ENCODE measurements at regions not wholly inside any gene's neighbourhood (a gene's known extent, or its start where the extent isn't known, plus 50 kb on each side); places are given as distances from the start of the nearest gene placed in this dataset.

- Histone ChIP-seq H4K8ac (ENCODE audit: low read length) (no peak overlapping the region), H2BK15ac (ENCODE audit: low read depth, poor library complexity, severe bottlenecking) (no peak overlapping the region), H2AFZ (ENCODE audit: low read depth, low read length) (no peak overlapping the region), H3K9ac (ENCODE audit: low read length) (no peak overlapping the region), H3K36me3 (ENCODE audit: control insufficient read depth in 1 of 2, insufficient read depth in 2 of 2, low read depth in 1 of 2, low read length in 2 of 2) (no peaks in the 10 kb centered on the region), H4K91ac (ENCODE audit: low read length) (peak overlapping the region; percentile 35), H3K4me3 (ENCODE audit: insufficient read depth in 1 of 2, low read depth in 1 of 2, low read length in 2 of 2) (no peak overlapping the region), H2BK5ac (ENCODE audit: low read depth, low read length, poor library complexity, severe bottlenecking) (no peak overlapping the region), H3K4me2 (ENCODE audit: low read length, poor library complexity, severe bottlenecking) (no peak overlapping the region), H3K18ac (ENCODE audit: low read depth in 1 of 2, low read length in 2 of 2) (no peak overlapping the region), H3K4me1 (ENCODE audit: control insufficient read depth, insufficient read depth, low read depth, low read length) (no peaks in the 10 kb centered on the region), H2BK120ac (ENCODE audit: low read depth, low read length) (no peak overlapping the region), H3K27me3 (ENCODE audit: control insufficient read depth in 1 of 2, insufficient read depth in 1 of 2, low read length in 2 of 2) (peaks cover 0 to 16% of the 10 kb centered on the region in 2 experiments), H3K4ac (ENCODE audit: low read depth in 1 of 2, low read length in 2 of 2) (no peak overlapping the region), H2BK12ac (ENCODE audit: low read length in 2 of 2) (no peak overlapping the region), H3K79me1 (replicated peaks; ENCODE audit: low read length, poor library complexity, severe bottlenecking) (no peaks in the 10 kb centered on the region), H2AK5ac (ENCODE audit: low read length, severe bottlenecking) (no peak overlapping the region), H3K27ac (ENCODE audit: low read length, poor library complexity, severe bottlenecking) (no peak overlapping the region), H3K23ac (ENCODE audit: low read length in 2 of 2) (no peak overlapping the region), H3K14ac (ENCODE audit: low read length in 2 of 2) (no peak overlapping the region), H3K9me3 (ENCODE audit: control insufficient read depth, low read length) (no peaks in the 10 kb centered on the region)
- no peak for DNase-seq
- 87% methylated on average over 7 of the region's 7 CpGs for whole genome bisulfite sequencing
Measured at GRCh38 chr14:101337053-101337452, 224.2 kb upstream of the DIO3 start.

GRCh38 chr14:101340556-101340955 is 220.7 kb upstream of the DIO3 start:
- Histone ChIP-seq H3K4me1 (ENCODE audit: control insufficient read depth, insufficient read depth, low read depth, low read length) (no peaks in the 10 kb centered on the region), H3K9me3 (ENCODE audit: control insufficient read depth, low read length) (peaks cover 2% of the 10 kb centered on the region), H3K36me3 (ENCODE audit: control insufficient read depth in 1 of 2, insufficient read depth in 2 of 2, low read depth in 1 of 2, low read length in 2 of 2) (no peaks in the 10 kb centered on the region), H3K18ac (ENCODE audit: low read depth in 1 of 2, low read length in 2 of 2) (no peak overlapping the region), H3K27me3 (ENCODE audit: control insufficient read depth in 1 of 2, insufficient read depth in 1 of 2, low read length in 2 of 2) (peaks cover 0 to 7% of the 10 kb centered on the region in 2 experiments), H3K4ac (ENCODE audit: low read depth in 1 of 2, low read length in 2 of 2) (no peak overlapping the region), H3K79me1 (replicated peaks; ENCODE audit: low read length, poor library complexity, severe bottlenecking) (no peaks in the 10 kb centered on the region), H4K91ac (ENCODE audit: low read length) (no peak overlapping the region), H2AFZ (ENCODE audit: low read depth, low read length) (no peak overlapping the region), H3K4me2 (ENCODE audit: low read length, poor library complexity, severe bottlenecking) (no peak overlapping the region), H2BK120ac (ENCODE audit: low read depth, low read length) (no peak overlapping the region), H3K14ac (ENCODE audit: low read length in 2 of 2) (no peak overlapping the region), H3K4me3 (ENCODE audit: insufficient read depth in 1 of 2, low read depth in 1 of 2, low read length in 2 of 2) (no peak overlapping the region), H3K9ac (ENCODE audit: low read length) (no peak overlapping the region), H4K8ac (ENCODE audit: low read length) (no peak overlapping the region), H3K23ac (ENCODE audit: low read length in 2 of 2) (no peak overlapping the region), H2BK12ac (ENCODE audit: low read length in 2 of 2) (no peak overlapping the region), H2AK5ac (ENCODE audit: low read length, severe bottlenecking) (no peak overlapping the region), H2BK15ac (ENCODE audit: low read depth, poor library complexity, severe bottlenecking) (no peak overlapping the region), H2BK5ac (ENCODE audit: low read depth, low read length, poor library complexity, severe bottlenecking) (no peak overlapping the region), H3K27ac (ENCODE audit: low read length, poor library complexity, severe bottlenecking) (no peak overlapping the region)
- WGBS, result 75% methylated on average over 8 of the region's 8 CpGs
- no peak for DNase-seq

DNA sequence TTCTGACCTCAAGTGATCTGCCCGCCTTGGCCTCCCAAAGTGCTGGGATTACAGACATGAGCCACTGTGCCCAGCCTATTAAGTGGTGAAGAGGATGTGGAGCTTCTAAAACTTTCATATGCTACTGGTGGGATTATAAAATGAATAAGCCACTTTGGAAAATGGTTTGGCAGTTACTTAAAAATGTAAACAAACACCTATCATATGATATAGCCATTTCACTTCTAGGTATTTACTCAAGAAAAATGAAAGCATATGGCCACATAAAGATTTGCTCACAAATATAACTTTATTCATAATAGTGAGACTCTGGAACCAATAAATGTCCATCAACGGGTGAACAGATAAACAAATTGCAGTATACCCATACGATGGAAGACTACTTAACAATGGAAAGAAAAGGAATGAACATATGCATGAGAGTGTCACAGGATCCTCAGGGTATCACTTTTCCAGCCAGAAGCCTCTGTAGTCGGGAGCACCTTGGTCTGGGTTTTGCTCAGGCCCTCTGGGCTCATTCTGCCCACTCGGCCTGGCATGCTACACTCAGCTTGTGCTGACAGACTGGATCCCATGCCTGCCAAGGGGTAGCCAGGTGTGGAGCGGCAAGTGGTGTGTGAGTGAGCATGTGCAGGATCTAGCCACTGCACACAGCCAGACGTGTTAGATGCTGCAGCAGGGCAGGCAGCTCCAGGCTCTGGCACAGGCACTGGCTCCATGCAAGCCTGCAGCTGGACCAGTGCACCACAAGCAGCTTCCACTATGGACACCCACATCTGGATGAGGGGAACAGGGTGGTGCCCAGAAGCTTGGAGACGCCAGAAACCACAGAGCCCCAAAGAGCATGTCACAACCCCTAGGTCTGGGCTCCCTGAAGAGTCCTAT is 213.2 kb upstream of the DIO3 start:
- Histone ChIP-seq H2BK120ac (ENCODE audit: low read depth, low read length) (no peak overlapping the region), H3K27me3 (ENCODE audit: control insufficient read depth in 1 of 2, insufficient read depth in 1 of 2, low read length in 2 of 2) (no peaks in the 10 kb centered on the region), H3K4me2 (ENCODE audit: low read length, poor library complexity, severe bottlenecking) (no peak overlapping the region), H3K14ac (ENCODE audit: low read length in 2 of 2) (no peak overlapping the region), H3K9me3 (ENCODE audit: control insufficient read depth, low read length) (peaks cover 12% of the 10 kb centered on the region), H2BK12ac (ENCODE audit: low read length in 2 of 2) (no peak overlapping the region), H2AFZ (ENCODE audit: low read depth, low read length) (no peak overlapping the region), H3K9ac (ENCODE audit: low read length) (no peak overlapping the region), H3K4me3 (ENCODE audit: insufficient read depth in 1 of 2, low read depth in 1 of 2, low read length in 2 of 2) (no peak overlapping the region), H2BK5ac (ENCODE audit: low read depth, low read length, poor library complexity, severe bottlenecking) (no peak overlapping the region), H4K8ac (ENCODE audit: low read length) (no peak overlapping the region), H3K27ac (ENCODE audit: low read length, poor library complexity, severe bottlenecking) (no peak overlapping the region), H3K4me1 (ENCODE audit: control insufficient read depth, insufficient read depth, low read depth, low read length) (no peaks in the 10 kb centered on the region), H3K18ac (ENCODE audit: low read depth in 1 of 2, low read length in 2 of 2) (no peak overlapping the region), H3K23ac (ENCODE audit: low read length in 2 of 2) (no peak overlapping the region), H2AK5ac (ENCODE audit: low read length, severe bottlenecking) (no peak overlapping the region), H3K36me3 (ENCODE audit: control insufficient read depth in 1 of 2, insufficient read depth in 2 of 2, low read depth in 1 of 2, low read length in 2 of 2) (no peaks in the 10 kb centered on the region), H2BK15ac (ENCODE audit: low read depth, poor library complexity, severe bottlenecking) (no peak overlapping the region), H3K4ac (ENCODE audit: low read depth in 1 of 2, low read length in 2 of 2) (no peak overlapping the region), H3K79me1 (replicated peaks; ENCODE audit: low read length, poor library complexity, severe bottlenecking) (no peaks in the 10 kb centered on the region), H4K91ac (ENCODE audit: low read length) (no peak overlapping the region)
- 76% methylated on average over 7 of the region's 8 CpGs for WGBS
- no peak for DNase-seq

- DNase-seq, result no peak
- no peak overlapping the region for H3K27ac ChIP-seq (ENCODE audit: low read length, poor library complexity, severe bottlenecking)
- no peak overlapping the region for H3K4ac ChIP-seq (ENCODE audit: low read depth in 1 of 2, low read length in 2 of 2)
- H3K23ac ChIP-seq (ENCODE audit: low read length in 2 of 2), result no peak overlapping the region
- no peak overlapping the region for H3K9ac ChIP-seq (ENCODE audit: low read length)
- no peak overlapping the region for H2BK15ac ChIP-seq (ENCODE audit: low read depth, poor library complexity, severe bottlenecking)
- no peak overlapping the region for H4K91ac ChIP-seq (ENCODE audit: low read length)
- H3K36me3 ChIP-seq (ENCODE audit: control insufficient read depth in 1 of 2, insufficient read depth in 2 of 2, low read depth in 1 of 2, low read length in 2 of 2), result no peaks in the 10 kb centered on the region
- WGBS, result 81% methylated on average over 3 of the region's 3 CpGs
- H2BK120ac ChIP-seq (ENCODE audit: low read depth, low read length), result no peak overlapping the region
- H3K4me3 ChIP-seq (ENCODE audit: insufficient read depth in 1 of 2, low read depth in 1 of 2, low read length in 2 of 2), result no peak overlapping the region
- H2AFZ ChIP-seq (ENCODE audit: low read depth, low read length), result no peak overlapping the region
- H2BK12ac ChIP-seq (ENCODE audit: low read length in 2 of 2), result no peak overlapping the region
- H3K9me3 ChIP-seq (ENCODE audit: control insufficient read depth, low read length), result peaks cover 19% of the 10 kb centered on the region
- no peaks in the 10 kb centered on the region for H3K79me1 ChIP-seq (replicated peaks; ENCODE audit: low read length, poor library complexity, severe bottlenecking)
- no peaks in the 10 kb centered on the region for H3K27me3 ChIP-seq (ENCODE audit: control insufficient read depth in 1 of 2, insufficient read depth in 1 of 2, low read length in 2 of 2)
- no peaks in the 10 kb centered on the region for H3K4me1 ChIP-seq (ENCODE audit: control insufficient read depth, insufficient read depth, low read depth, low read length)
- H3K14ac ChIP-seq (ENCODE audit: low read length in 2 of 2), result no peak overlapping the region
- no peak overlapping the region for H2AK5ac ChIP-seq (ENCODE audit: low read length, severe bottlenecking)
- H4K8ac ChIP-seq (ENCODE audit: low read length), result no peak overlapping the region
- no peak overlapping the region for H3K4me2 ChIP-seq (ENCODE audit: low read length, poor library complexity, severe bottlenecking)
- H2BK5ac ChIP-seq (ENCODE audit: low read depth, low read length, poor library complexity, severe bottlenecking), result no peak overlapping the region
- no peak overlapping the region for H3K18ac ChIP-seq (ENCODE audit: low read depth in 1 of 2, low read length in 2 of 2)
Measured at GRCh38 chr14:101349108-101349507, 212.2 kb upstream of the DIO3 start.
